ENCODE measurements at regions not wholly inside any gene's neighbourhood (a gene's known extent, or its start where the extent isn't known, plus 50 kb on each side); places are given as distances from the start of the nearest gene placed in this dataset.

- H3K27me3 ChIP-seq, result no peaks in the 10 kb centered on the region
- H3K27ac ChIP-seq, result no peak overlapping the region
- ATAC-seq, result no peak
- H3K9me3 ChIP-seq, result no peaks in the 10 kb centered on the region
- no peaks in the 10 kb centered on the region for H3K36me3 ChIP-seq
- H3K4me3 ChIP-seq, result no peak overlapping the region
- no peaks in the 10 kb centered on the region for H3K4me1 ChIP-seq
- WGBS, 2 donors (ENCODE audit: low coverage in 1 of 2), result 71 to 73% methylated on average over 5 of the region's 5 CpGs
- TF ChIP-seq CTCF (IDR thresholded peaks at IDR 0.05), result no peak
- TF ChIP-seq EP300 (IDR thresholded peaks at IDR 0.05), result no peak
- no peak for TF ChIP-seq POLR2AphosphoS5 (IDR thresholded peaks at IDR 0.05)
- no peak for TF ChIP-seq POLR2A (IDR thresholded peaks at IDR 0.05)
These were observed 1023.9 kb upstream of the ZEB2 start for GRCh38 chr2:145543856-145544255.

- 82 to 83% methylated on average over 1 to 2 of the region's 2 CpGs for WGBS, 2 donors (ENCODE audit: low coverage in 1 of 2)
- TF ChIP-seq POLR2AphosphoS5 (IDR thresholded peaks at IDR 0.05), result no peak
- no peak for TF ChIP-seq CTCF (IDR thresholded peaks at IDR 0.05)
- TF ChIP-seq POLR2A (IDR thresholded peaks at IDR 0.05), result no peak
- TF ChIP-seq EP300 (IDR thresholded peaks at IDR 0.05), result no peak
These were observed 1023.2 kb upstream of the ZEB2 start for GRCh38 chr2:145543155-145543554.

GRCh38 chr2:145541028-145541427 lies 1021.1 kb upstream of the ZEB2 start:
- TF ChIP-seq EP300 (IDR thresholded peaks at IDR 0.05) (no peak), CTCF (IDR thresholded peaks at IDR 0.05) (no peak), POLR2A (IDR thresholded peaks at IDR 0.05) (no peak), POLR2AphosphoS5 (IDR thresholded peaks at IDR 0.05) (no peak)
- no peak for ATAC-seq
- no peak overlapping the region for H3K4me3 ChIP-seq
- peaks cover 0 to 7% (median 0%) of the 10 kb centered on the region in 3 donors for H3K4me1 ChIP-seq
- H3K9me3 ChIP-seq, result no peaks in the 10 kb centered on the region
- H3K27ac ChIP-seq, result no peak overlapping the region
- no peaks in the 10 kb centered on the region for H3K36me3 ChIP-seq
- no peaks in the 10 kb centered on the region for H3K27me3 ChIP-seq
- 100% methylated on average over 2 of the region's 2 CpGs for WGBS, 2 donors (ENCODE audit: low coverage in 1 of 2)

More at GRCh38 chr2:145543155-145543554, 1023.2 kb upstream of the ZEB2 start:
- Histone ChIP-seq H3K27ac (no peak overlapping the region), H3K27me3 (no peaks in the 10 kb centered on the region), H3K4me1 (no peaks in the 10 kb centered on the region), H3K9me3 (no peaks in the 10 kb centered on the region), H3K4me3 (no peak overlapping the region), H3K36me3 (no peaks in the 10 kb centered on the region)
- no peak for ATAC-seq

GRCh38 chr2:145538661-145539350 lies 1018.9 kb upstream of the ZEB2 start:
- Histone ChIP-seq H3K4me3 (no peak overlapping the region), H3K27ac (no peak overlapping the region), H3K9me3 (no peaks in the 10 kb centered on the region), H3K4me1 (peaks cover 0 to 7% (median 0%) of the 10 kb centered on the region in 3 donors), H3K36me3 (no peaks in the 10 kb centered on the region), H3K27me3 (no peaks in the 10 kb centered on the region)
- no peak for TF ChIP-seq EP300 (IDR thresholded peaks at IDR 0.05)
- TF ChIP-seq CTCF (IDR thresholded peaks at IDR 0.05), result no peak
- no peak for TF ChIP-seq POLR2AphosphoS5 (IDR thresholded peaks at IDR 0.05)
- 77 to 84% methylated on average over 5 of the region's 5 CpGs for WGBS, 2 donors (ENCODE audit: low coverage in 1 of 2)
- no peak for ATAC-seq

- Histone ChIP-seq H3K27me3 (no peaks in the 10 kb centered on the region), H3K36me3 (no peaks in the 10 kb centered on the region), H3K4me3 (no peak overlapping the region), H3K27ac (no peak overlapping the region), H3K9me3 (no peaks in the 10 kb centered on the region), H3K4me1 (no peaks in the 10 kb centered on the region)
- ATAC-seq, result no peak
- TF ChIP-seq POLR2A (IDR thresholded peaks at IDR 0.05) (no peak), POLR2AphosphoS5 (IDR thresholded peaks at IDR 0.05) (no peak), EP300 (IDR thresholded peaks at IDR 0.05) (no peak), CTCF (IDR thresholded peaks at IDR 0.05) (no peak)
These were observed 1010.7 kb upstream of the ZEB2 start for GRCh38 chr2:145530653-145531052.
